Mesothelial cell of epicardium (in vitro differentiated cells): ENCODE measurements at regions not wholly inside any gene's neighbourhood (a gene's known extent, or its start where the extent isn't known, plus 50 kb on each side); places are given as distances from the start of the nearest gene placed in this dataset.

Source experiments
- DNase-seq, 2 experiments: peaks; one replicate each; pipeline ENCODE4 v3.0.0; 2021; ENCODE audit warnings: low spot score in 2 of 2; ENCODE audit not compliant: unreplicated experiment in 2 of 2
- H3K27ac Mint-ChIP-seq: 2 replicates; pipeline ENCODE4 v1.8.0; 2021; ENCODE audit warnings: mixed read lengths
- H3K27me3 Mint-ChIP-seq: 2 replicates; pipeline ENCODE4 v1.8.0; 2021; ENCODE audit warnings: low read depth, mixed read lengths
- H3K36me3 Mint-ChIP-seq: 2 replicates; pipeline ENCODE4 v1.8.0; 2021; ENCODE audit warnings: mixed read lengths
- H3K4me1 Mint-ChIP-seq: 2 replicates; pipeline ENCODE4 v1.8.0; 2021; ENCODE audit warnings: mixed read lengths
- H3K4me3 Mint-ChIP-seq: 2 replicates; pipeline ENCODE4 v1.8.0; 2021; ENCODE audit warnings: mild to moderate bottlenecking, moderate library complexity, mixed read lengths
- H3K9me3 Mint-ChIP-seq: 2 replicates; pipeline ENCODE4 v1.8.0; 2021; ENCODE audit warnings: mixed read lengths
- CTCF ChIP-seq: fragments of 200-600 bp; sonication (generic); IDR thresholded peaks from one replicate; pipeline ENCODE4 v1.5.0; 2021; ENCODE audit warnings: antibody characterized with exemption; ENCODE audit not compliant: unreplicated experiment

- no peaks in the 10 kb centered on the region for H3K27me3 Mint-ChIP-seq
- no peaks in the 10 kb centered on the region for H3K9me3 Mint-ChIP-seq
- DNase-seq, result no peak
- no peak overlapping the region for H3K4me3 Mint-ChIP-seq
- no peaks in the 10 kb centered on the region for H3K36me3 Mint-ChIP-seq
- peaks cover 37% of the 10 kb centered on the region for H3K4me1 Mint-ChIP-seq
- H3K27ac Mint-ChIP-seq, result peak overlapping the region; percentile 80
- TF ChIP-seq CTCF, result no peak
These were observed 275.7 kb upstream of the FN1 start for GRCh38 chr2:215711471-215712034.

GRCh38 chr2:215707608-215708007, 271.7 kb upstream of the FN1 start:
- no peak for TF ChIP-seq CTCF
- no peak for DNase-seq
- Mint-ChIP-seq H3K4me3 (no peak overlapping the region), H3K9me3 (no peaks in the 10 kb centered on the region), H3K4me1 (peaks cover 32% of the 10 kb centered on the region), H3K27ac (peak overlapping the region; percentile 82), H3K27me3 (no peaks in the 10 kb centered on the region), H3K36me3 (no peaks in the 10 kb centered on the region)

GRCh38 chr2:215705771-215706361, 270.0 kb upstream of the FN1 start:
- no peak for DNase-seq
- Mint-ChIP-seq H3K27me3 (no peaks in the 10 kb centered on the region), H3K27ac (peak overlapping the region; percentile 12), H3K4me3 (no peak overlapping the region), H3K36me3 (no peaks in the 10 kb centered on the region), H3K4me1 (peaks cover 19% of the 10 kb centered on the region), H3K9me3 (no peaks in the 10 kb centered on the region)
- TF ChIP-seq CTCF, result no peak

- Mint-ChIP-seq H3K27ac (peak overlapping the region; percentile 8), H3K4me1 (peaks cover 24% of the 10 kb centered on the region), H3K9me3 (no peaks in the 10 kb centered on the region), H3K36me3 (no peaks in the 10 kb centered on the region), H3K27me3 (no peaks in the 10 kb centered on the region), H3K4me3 (no peak overlapping the region)
- DNase-seq, result no peak
- no peak for TF ChIP-seq CTCF
These were observed 269.4 kb upstream of the FN1 start for GRCh38 chr2:215705281-215705680.

- Mint-ChIP-seq H3K27me3 (no peaks in the 10 kb centered on the region), H3K27ac (no peak overlapping the region), H3K36me3 (peaks cover 3% of the 10 kb centered on the region), H3K4me3 (no peak overlapping the region), H3K4me1 (peaks cover 24% of the 10 kb centered on the region), H3K9me3 (peaks cover 17% of the 10 kb centered on the region)
- no peak for DNase-seq
- no peak for TF ChIP-seq CTCF
These were observed 266.4 kb upstream of the FN1 start for GRCh38 chr2:215702116-215702902.
